ENCODE measurements at regions not wholly inside any gene's neighbourhood (a gene's known extent, or its start where the extent isn't known, plus 50 kb on each side); places are given as distances from the start of the nearest gene placed in this dataset.

- no peak overlapping the region for H3K4me2 ChIP-seq (ENCODE audit: control insufficient read depth, extremely low read depth, insufficient read depth, low read depth, low read length)
- no peak for FAIRE-seq
These were observed 685.7 kb downstream of the SLC16A7 start for GRCh38 chr12:60281522-60281921.

GRCh38 chr12:60290532-60290931 is 694.7 kb downstream of the SLC16A7 start:
- no peak for FAIRE-seq
- no peak overlapping the region for H2AFZ ChIP-seq (ENCODE audit: control insufficient read depth, low read length)
- TF ChIP-seq CTCF (optimal IDR thresholded peaks at IDR 0.05 in 1 of 3, IDR thresholded peaks at IDR 0.05 in 1 of 3, conservative IDR thresholded peaks at IDR 0.05 in 1 of 3; ENCODE audit: extremely low read depth in 1 of 3, insufficient read depth in 2 of 3, low read length in 3 of 3) (no peak), EZH2 (IDR thresholded peaks at IDR 0.05; ENCODE audit: low read length) (no peak)
- no peak overlapping the region for H3K27ac ChIP-seq (ENCODE audit: control insufficient read depth, insufficient read depth, low read length)
- H4K20me1 ChIP-seq (ENCODE audit: control insufficient read depth, extremely low read depth, insufficient read depth, low read length) = no peaks in the 10 kb centered on the region
- H3K9me1 ChIP-seq (ENCODE audit: control insufficient read depth, extremely low read depth, insufficient read depth, low read length) = no peaks in the 10 kb centered on the region
- H3K9ac ChIP-seq (ENCODE audit: control insufficient read depth, extremely low read depth, insufficient read depth, low read length) = no peak overlapping the region
- H3K79me2 ChIP-seq (ENCODE audit: control insufficient read depth, insufficient read depth, low read length) = no peaks in the 10 kb centered on the region
- H3K4me2 ChIP-seq (ENCODE audit: control insufficient read depth, extremely low read depth, insufficient read depth, low read depth, low read length) = no peak overlapping the region
- H3K36me3 ChIP-seq (ENCODE audit: control insufficient read depth in 2 of 2, extremely low read depth in 1 of 2, insufficient read depth in 2 of 2, low read length in 2 of 2) = no peaks in the 10 kb centered on the region
- DNase-seq (ENCODE audit: low read depth, low spot score) = no peak
- dilution Hi-C loops (cut with MboI; ENCODE audit: extremely low pct_ligation_motif_present, low sequenced_read_pairs) = no loop called here
- no peak overlapping the region for H3K4me3 ChIP-seq (ENCODE audit: control insufficient read depth in 2 of 3, extremely low read depth in 1 of 3, insufficient read depth in 2 of 3, low read depth in 1 of 3, low read length in 3 of 3)
- no peaks in the 10 kb centered on the region for H3K27me3 ChIP-seq (ENCODE audit: control insufficient read depth, extremely low read depth, insufficient read depth, low read length)
- H3K4me1 ChIP-seq (ENCODE audit: control insufficient read depth, extremely low read depth, insufficient read depth, low read length) = no peaks in the 10 kb centered on the region
- H3K9me3 ChIP-seq (ENCODE audit: control insufficient read depth, low read depth, low read length) = no peaks in the 10 kb centered on the region

More at GRCh38 chr12:60281522-60281921, 685.7 kb downstream of the SLC16A7 start:
- Histone ChIP-seq H3K9me1 (ENCODE audit: control insufficient read depth, extremely low read depth, insufficient read depth, low read length) (no peaks in the 10 kb centered on the region), H3K27ac (ENCODE audit: control insufficient read depth, insufficient read depth, low read length) (no peak overlapping the region), H3K4me3 (ENCODE audit: control insufficient read depth in 2 of 3, extremely low read depth in 1 of 3, insufficient read depth in 2 of 3, low read depth in 1 of 3, low read length in 3 of 3) (no peak overlapping the region), H3K36me3 (ENCODE audit: control insufficient read depth in 2 of 2, extremely low read depth in 1 of 2, insufficient read depth in 2 of 2, low read length in 2 of 2) (no peaks in the 10 kb centered on the region), H4K20me1 (ENCODE audit: control insufficient read depth, extremely low read depth, insufficient read depth, low read length) (no peaks in the 10 kb centered on the region), H3K9ac (ENCODE audit: control insufficient read depth, extremely low read depth, insufficient read depth, low read length) (no peak overlapping the region), H3K79me2 (ENCODE audit: control insufficient read depth, insufficient read depth, low read length) (no peaks in the 10 kb centered on the region), H3K9me3 (ENCODE audit: control insufficient read depth, low read depth, low read length) (no peaks in the 10 kb centered on the region), H2AFZ (ENCODE audit: control insufficient read depth, low read length) (no peak overlapping the region), H3K27me3 (ENCODE audit: control insufficient read depth, extremely low read depth, insufficient read depth, low read length) (no peaks in the 10 kb centered on the region), H3K4me1 (ENCODE audit: control insufficient read depth, extremely low read depth, insufficient read depth, low read length) (peaks cover 2% of the 10 kb centered on the region)
- no peak for DNase-seq (ENCODE audit: low read depth, low spot score)
- dilution Hi-C loops (cut with MboI; ENCODE audit: extremely low pct_ligation_motif_present, low sequenced_read_pairs) = no loop called here
- TF ChIP-seq CTCF (optimal IDR thresholded peaks at IDR 0.05 in 1 of 3, IDR thresholded peaks at IDR 0.05 in 1 of 3, conservative IDR thresholded peaks at IDR 0.05 in 1 of 3; ENCODE audit: extremely low read depth in 1 of 3, insufficient read depth in 2 of 3, low read length in 3 of 3) (no peak), EZH2 (IDR thresholded peaks at IDR 0.05; ENCODE audit: low read length) (no peak)
